Spleen (tissue), 11 donors: ENCODE measurements at regions not wholly inside any gene's neighbourhood (a gene's known extent, or its start where the extent isn't known, plus 50 kb on each side); places are given as distances from the start of the nearest gene placed in this dataset.
A peak's percentile ranks its signal among the peaks of the same experiment; 100 is the strongest.

ENCODE experiments used
- DNase-seq: peaks from one replicate; pipeline ENCODE4 v3.0.0-alpha.2; 2020
- H3K27ac ChIP-seq, 8 donors: fragments of 200-600 bp; sonication (generic) in 7 of 8; 1 replicate in 4 of 8; 2 replicates in 4 of 8; pipeline versions ENCODE4 v1.5.0 to v1.8.0; 2016 to 2021; ENCODE audit warnings: inconsistent platforms in 4 of 8, mild to moderate bottlenecking in 4 of 8, moderate library complexity in 1 of 8
- H3K27me3 ChIP-seq, 7 donors: fragments of 200-600 bp; sonication (generic) in 6 of 7; replicated peaks in 1 of 7; 1 replicate in 4 of 7; 2 replicates in 3 of 7; pipeline versions ENCODE4 v1.5.0 to v1.8.0; 2016 to 2021; ENCODE audit warnings: inconsistent platforms in 3 of 7, mild to moderate bottlenecking in 1 of 7
- H3K36me3 ChIP-seq, 6 donors: fragments of 200-600 bp; sonication (generic) in 5 of 6; 1 replicate in 4 of 6; 2 replicates in 2 of 6; pipeline versions ENCODE4 v1.5.0 to v1.8.0; 2016 to 2021; ENCODE audit warnings: inconsistent platforms in 2 of 6
- H3K4me1 ChIP-seq, 6 donors: fragments of 200-600 bp; sonication (generic) in 5 of 6; 1 replicate in 3 of 6; 2 replicates in 3 of 6; pipeline versions ENCODE4 v1.5.0 to v1.8.0; 2016 to 2021; ENCODE audit warnings: inconsistent platforms in 3 of 6
- H3K4me3 ChIP-seq, 8 donors: fragments of 200-600 bp; sonication (generic) in 7 of 8; 1 replicate in 4 of 8; 2 replicates in 4 of 8; pipeline versions ENCODE4 v1.5.0 to v1.8.0; 2016 to 2021; ENCODE audit warnings: inconsistent platforms in 4 of 8, mild to moderate bottlenecking in 4 of 8, moderate library complexity in 2 of 8
- H3K9me3 ChIP-seq, 8 donors: fragments of 200-600 bp; sonication (generic) in 7 of 8; 1 replicate in 4 of 8; 2 replicates in 4 of 8; pipeline versions ENCODE4 v1.5.0 to v1.8.0; 2016 to 2021; ENCODE audit warnings: inconsistent platforms in 4 of 8
- POLR2A ChIP-seq, 3 donors: fragments of 450-650 bp; IDR thresholded peaks; one replicate each; pipeline ENCODE4 v1.5.1; 2017; ENCODE audit warnings: antibody characterized with exemption in 3 of 3, mild to moderate bottlenecking in 1 of 3
- POLR2AphosphoS5 ChIP-seq, 3 donors: sonication (generic); formaldehyde crosslinking; IDR thresholded peaks; one replicate each; pipeline ENCODE4 v1.5.1; 2017; ENCODE audit warnings: antibody characterized with exemption in 3 of 3
- WGBS, 5 donors: extraction: QIAGEN DNeasy Blood & Tissue Kit in 3 of 5; methylation state at CpG; one replicate each; pipeline versions ENCODE4 v1.1.5 to v1.1.7; 2013 to 2018; 5-methylcytosine and 5-hydroxymethylcytosine counted together
- intact Hi-C: fragments of 100-400 bp; cut with DNase I; formaldehyde crosslinking; loops from one replicate; pipeline ENCODE4 v1.15.0; 2023; ENCODE audit warnings: low total_unique reads
- TF ChIP-seq, protein P1 (sequence below), 11 experiments: fragments of 200-600 bp in 7 of 11; fragments of 450-650 bp in 4 of 11; sonication (generic) in 4 of 11; IDR thresholded peaks in 8 of 11; conservative IDR thresholded peaks in 3 of 11; 1 replicate in 7 of 11; 2 replicates in 4 of 11; pipeline versions ENCODE4 v1.4.0 to v1.8.0; 2016 to 2021; ENCODE audit warnings: antibody characterized with exemption in 11 of 11, inconsistent platforms in 4 of 11, mild to moderate bottlenecking in 1 of 11
- donor health status: healthy with polysubstance abuse.
- donor health status: DM: no; HTN: no; CAD: no; lungs with moderate emphysema.
- donor health status: DM: no; HTN: no; CAD: no.
- donor health status: Bipolar disorder and iron deficiency.
- donor health status: healthy.
- donor health status: DM: no; HTN: no; CAD: no.
- donor health status: DM: yes; HTN: yes; CAD: no.

DNA sequence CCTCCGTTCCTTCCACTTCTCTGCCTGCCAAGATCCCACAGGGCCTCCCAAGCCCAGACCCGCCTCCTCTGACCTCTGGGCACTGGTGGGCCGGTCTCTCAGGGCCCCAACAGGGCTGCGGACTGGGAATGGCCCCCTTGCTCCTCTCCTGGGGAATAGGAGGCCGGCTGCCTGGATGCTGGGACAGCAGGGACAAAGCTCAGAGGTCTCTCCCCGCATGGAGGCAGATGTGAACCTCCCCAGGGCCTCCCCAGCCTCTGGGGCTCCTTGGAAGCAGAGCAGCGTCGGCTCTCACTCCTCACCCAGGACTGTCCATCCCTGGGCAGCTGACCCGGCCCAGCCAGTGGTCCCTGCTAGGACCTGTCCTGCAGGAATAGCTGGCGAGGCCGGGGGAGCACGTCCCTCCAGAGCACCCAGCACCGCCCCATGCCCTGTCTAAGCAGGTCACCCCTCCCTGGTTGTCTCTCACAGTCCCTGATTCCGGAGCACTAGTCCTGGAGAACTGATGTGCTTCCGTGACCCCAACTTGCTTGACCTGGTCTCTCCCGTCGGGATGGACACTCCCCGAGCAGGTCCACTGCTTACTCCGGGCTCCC, 85.8 kb downstream of the RTL6 start:
- WGBS, 5 donors, result 79 to 89% (median 85%) methylated on average over 11 to 19 of the region's 19 CpGs
- peaks cover 0 to 16% (median 5%) of the 10 kb centered on the region in 8 donors for H3K9me3 ChIP-seq
- no peak overlapping the region for H3K27ac ChIP-seq
- DNase-seq, result peak; percentile 71
- H3K36me3 ChIP-seq, result no peaks in the 10 kb centered on the region
- H3K27me3 ChIP-seq, result peaks cover 0 to 27% (median 0%) of the 10 kb centered on the region in 7 donors
- no peak overlapping the region for H3K4me3 ChIP-seq
- no peak for TF ChIP-seq POLR2A (IDR thresholded peaks at IDR 0.05)
- TF ChIP-seq, protein P1, sequence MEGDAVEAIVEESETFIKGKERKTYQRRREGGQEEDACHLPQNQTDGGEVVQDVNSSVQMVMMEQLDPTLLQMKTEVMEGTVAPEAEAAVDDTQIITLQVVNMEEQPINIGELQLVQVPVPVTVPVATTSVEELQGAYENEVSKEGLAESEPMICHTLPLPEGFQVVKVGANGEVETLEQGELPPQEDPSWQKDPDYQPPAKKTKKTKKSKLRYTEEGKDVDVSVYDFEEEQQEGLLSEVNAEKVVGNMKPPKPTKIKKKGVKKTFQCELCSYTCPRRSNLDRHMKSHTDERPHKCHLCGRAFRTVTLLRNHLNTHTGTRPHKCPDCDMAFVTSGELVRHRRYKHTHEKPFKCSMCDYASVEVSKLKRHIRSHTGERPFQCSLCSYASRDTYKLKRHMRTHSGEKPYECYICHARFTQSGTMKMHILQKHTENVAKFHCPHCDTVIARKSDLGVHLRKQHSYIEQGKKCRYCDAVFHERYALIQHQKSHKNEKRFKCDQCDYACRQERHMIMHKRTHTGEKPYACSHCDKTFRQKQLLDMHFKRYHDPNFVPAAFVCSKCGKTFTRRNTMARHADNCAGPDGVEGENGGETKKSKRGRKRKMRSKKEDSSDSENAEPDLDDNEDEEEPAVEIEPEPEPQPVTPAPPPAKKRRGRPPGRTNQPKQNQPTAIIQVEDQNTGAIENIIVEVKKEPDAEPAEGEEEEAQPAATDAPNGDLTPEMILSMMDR (IDR thresholded peaks at IDR 0.05 in 8 of 11, conservative IDR thresholded peaks at IDR 0.05 in 3 of 11), result no peak
- no peak for TF ChIP-seq POLR2AphosphoS5 (IDR thresholded peaks at IDR 0.05)
- intact Hi-C loops, result no loop called here
- no peaks in the 10 kb centered on the region for H3K4me1 ChIP-seq

DNA sequence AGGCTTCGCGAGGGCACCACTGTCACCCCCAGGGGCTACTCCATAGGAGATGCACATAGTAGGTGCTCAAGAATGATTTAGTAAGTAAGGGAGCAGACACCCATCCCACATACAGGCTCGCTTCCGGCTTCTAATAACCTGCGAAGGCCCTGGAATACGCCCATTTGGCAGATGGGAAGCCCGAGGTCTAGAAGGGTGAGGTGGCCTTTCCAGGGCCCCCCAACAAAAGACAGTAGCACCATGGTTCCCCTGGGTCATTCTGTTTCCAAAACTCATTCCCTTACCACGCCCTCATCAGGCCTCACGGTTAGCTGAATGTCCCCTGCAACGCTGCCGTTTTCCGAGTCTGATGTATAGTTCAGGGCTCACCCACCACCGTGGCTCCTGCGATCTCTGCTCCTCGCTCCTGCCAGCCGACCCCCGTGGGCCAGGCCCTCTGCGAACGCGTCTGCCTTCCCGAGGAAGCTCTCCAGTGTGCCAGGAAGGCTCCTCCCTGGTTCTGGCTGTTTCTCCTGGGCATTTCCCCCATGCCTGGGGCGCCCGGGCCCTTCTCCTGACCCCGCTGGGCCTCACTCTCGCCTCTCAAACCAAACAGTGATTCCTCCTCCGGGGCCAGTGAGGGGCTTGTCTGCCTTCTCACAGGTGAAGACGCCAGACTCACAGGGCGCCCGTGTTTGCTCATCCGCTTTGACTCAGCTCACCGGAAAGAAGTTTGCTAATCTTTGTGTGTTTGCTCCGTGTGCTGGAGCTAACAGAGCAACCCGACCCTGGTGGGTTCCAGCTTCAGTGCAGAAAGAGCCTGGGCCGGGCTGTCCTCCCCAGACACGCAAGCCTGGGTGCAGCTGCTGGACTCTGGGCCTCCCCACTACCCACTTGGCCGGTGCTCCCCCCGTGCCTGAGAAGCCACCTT, 86.6 kb downstream of the RTL6 start:
- TF ChIP-seq POLR2A (IDR thresholded peaks at IDR 0.05), result no peak
- TF ChIP-seq POLR2AphosphoS5 (IDR thresholded peaks at IDR 0.05), result no peak
- TF ChIP-seq, protein P1 (IDR thresholded peaks at IDR 0.05 in 8 of 11, conservative IDR thresholded peaks at IDR 0.05 in 3 of 11), result no peak
- 77 to 85% (median 81%) methylated on average over 36 to 37 of the region's 37 CpGs for WGBS, 5 donors
- no peaks in the 10 kb centered on the region for H3K36me3 ChIP-seq
- no peak overlapping the region for H3K4me3 ChIP-seq
- H3K27me3 ChIP-seq, result peaks cover 0 to 27% (median 0%) of the 10 kb centered on the region in 7 donors
- H3K9me3 ChIP-seq, result peaks cover 0 to 12% (median 4%) of the 10 kb centered on the region in 8 donors
- no peaks in the 10 kb centered on the region for H3K4me1 ChIP-seq
- intact Hi-C loops, result no loop called here
- peak; percentile 61 for DNase-seq
- no peak overlapping the region for H3K27ac ChIP-seq

DNA sequence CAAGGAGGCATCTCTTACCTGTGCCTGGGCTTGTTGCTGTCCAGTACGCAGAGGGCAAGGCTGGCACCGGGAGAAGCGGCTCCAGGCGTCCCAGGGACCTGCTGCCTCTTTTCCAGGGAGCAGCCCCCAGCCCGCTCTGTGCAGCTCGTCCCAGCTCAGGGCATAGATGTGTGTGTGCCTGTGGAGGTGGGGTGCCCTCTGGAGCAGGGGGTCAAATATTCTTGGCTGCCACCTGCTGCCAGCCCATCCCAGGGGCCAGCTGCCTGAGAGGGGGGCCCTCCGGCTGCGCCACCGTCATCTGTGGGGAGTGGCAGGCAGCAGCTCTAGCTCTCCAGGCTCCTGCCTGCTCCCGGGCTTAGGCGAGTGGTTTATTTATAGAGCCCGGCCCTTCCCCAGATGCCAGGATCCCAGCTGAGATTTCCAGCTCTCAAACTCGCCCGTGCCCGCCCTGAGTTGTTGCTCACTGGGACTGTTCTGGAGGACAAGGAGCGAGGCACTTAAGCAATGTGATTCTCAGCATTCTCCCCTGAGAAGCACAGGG, 87.5 kb downstream of the RTL6 start:
- Histone ChIP-seq H3K36me3 (no peaks in the 10 kb centered on the region), H3K4me3 (no peak overlapping the region), H3K27ac (no peak overlapping the region), H3K9me3 (peaks cover 0 to 2% (median 0%) of the 10 kb centered on the region in 8 donors), H3K4me1 (no peaks in the 10 kb centered on the region), H3K27me3 (peaks cover 0 to 27% (median 0%) of the 10 kb centered on the region in 7 donors)
- peak; percentile 60 for DNase-seq
- WGBS, 5 donors, result 78 to 90% (median 89%) methylated on average over 10 to 16 of the region's 16 CpGs
- intact Hi-C loops, result no loop called here
- TF ChIP-seq, protein P1 (IDR thresholded peaks at IDR 0.05 in 8 of 11, conservative IDR thresholded peaks at IDR 0.05 in 3 of 11), result no peak
- TF ChIP-seq POLR2A (IDR thresholded peaks at IDR 0.05) (no peak), POLR2AphosphoS5 (IDR thresholded peaks at IDR 0.05) (no peak)

DNA sequence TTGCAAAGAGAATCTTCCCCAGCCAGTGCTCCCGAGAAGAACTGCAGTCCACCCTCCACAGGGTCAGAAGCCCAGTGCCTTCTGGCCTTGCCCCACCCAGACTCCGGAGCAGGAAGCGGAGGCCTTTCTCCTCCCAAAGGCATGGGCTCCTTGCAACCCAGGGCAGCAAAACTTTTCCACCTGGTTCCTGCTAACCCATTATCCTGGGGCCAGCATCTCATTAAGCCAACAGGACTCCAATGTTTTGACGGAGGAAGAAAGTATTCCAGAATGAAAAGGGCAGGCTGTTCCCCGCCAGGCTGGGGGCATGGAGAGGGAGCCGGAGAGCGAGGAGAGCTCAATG, 88.1 kb downstream of the RTL6 start:
- Histone ChIP-seq H3K4me1 (no peaks in the 10 kb centered on the region), H3K27ac (no peak overlapping the region), H3K36me3 (no peaks in the 10 kb centered on the region), H3K4me3 (no peak overlapping the region), H3K9me3 (no peaks in the 10 kb centered on the region), H3K27me3 (peaks cover 0 to 27% (median 0%) of the 10 kb centered on the region in 7 donors)
- no peak for TF ChIP-seq POLR2A (IDR thresholded peaks at IDR 0.05)
- TF ChIP-seq POLR2AphosphoS5 (IDR thresholded peaks at IDR 0.05), result no peak
- TF ChIP-seq, protein P1 (IDR thresholded peaks at IDR 0.05 in 8 of 11, conservative IDR thresholded peaks at IDR 0.05 in 3 of 11), result no peak
- intact Hi-C loops, result no loop called here
- DNase-seq, result peak; percentile 38
- 83 to 91% (median 89%) methylated on average over 7 of the region's 7 CpGs for WGBS, 5 donors
